ENCODE measurements at regions not wholly inside any gene's neighbourhood (a gene's known extent, or its start where the extent isn't known, plus 50 kb on each side); places are given as distances from the start of the nearest gene placed in this dataset.
"Not testable (repeated sequence)": the region's sequence is repeated elsewhere in the genome, so short reads cannot be mapped to it uniquely, and the experiment has no call there.

GRCh38 chr22:10735075-10735474 lies 4792.9 kb upstream of the OR11H1 start:
- POLR2A ChIA-PET; intact Hi-C loops (cut with micrococcal nuclease); H3K27me3 Mint-ChIP-seq; CTCF ChIA-PET; H3K27ac Mint-ChIP-seq; H3K4me1 Mint-ChIP-seq; H3K4me3 ChIP-seq (ENCODE audit: low read length); H3K36me3 ChIP-seq (ENCODE audit: control insufficient read depth in 2 of 3, insufficient read depth in 3 of 3, low read length in 3 of 3); H3K4me1 ChIP-seq (ENCODE audit: control insufficient read depth in 2 of 2, insufficient read depth in 2 of 2, low read length in 2 of 2); H3K4me3 Mint-ChIP-seq; DNase-seq; H3K27ac ChIP-seq (ENCODE audit: low read depth, low read length); H3K27me3 ChIP-seq (ENCODE audit: control insufficient read depth in 2 of 2, insufficient read depth in 2 of 2, low read length in 2 of 2): not testable (repeated sequence)
- H3K9me3 ChIP-seq (ENCODE audit: control insufficient read depth in 2 of 3, low read length in 3 of 3) = peaks cover 1 to 18% (median 2%) of the 10 kb centered on the region in 3 experiments
- Mint-ChIP-seq H3K9me3 (peaks cover 20 to 75% (median 49%) of the 10 kb centered on the region in 11 donors), H3K36me3 (peaks cover 0 to 19% (median 4%) of the 10 kb centered on the region in 5 donors)
- ATAC-seq = peak; percentile 9

DNA sequence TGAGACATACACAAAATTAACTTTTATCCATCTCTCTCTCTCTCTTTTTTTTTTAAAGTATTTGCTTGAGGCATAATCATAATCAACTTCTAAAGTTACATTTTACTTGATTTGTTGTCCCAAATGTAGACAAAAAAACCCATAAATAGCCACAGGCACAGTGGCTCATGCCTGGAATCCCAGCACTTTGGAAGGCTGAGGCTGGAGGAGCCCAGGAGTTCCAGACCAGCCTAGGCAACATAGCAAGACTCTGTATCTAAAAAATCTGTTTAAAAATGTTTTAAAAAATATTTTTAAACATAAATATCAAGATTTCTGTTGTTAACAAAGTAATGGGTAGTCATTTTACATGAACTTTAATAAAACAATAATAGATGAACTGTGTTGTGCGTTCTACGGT lies 4791.1 kb upstream of the OR11H1 start:
- H3K9me3 ChIP-seq (ENCODE audit: control insufficient read depth in 2 of 3, low read length in 3 of 3) = peaks cover 0 to 21% (median 0%) of the 10 kb centered on the region in 3 experiments

GRCh38 chr22:10737931-10738330 lies 4790.1 kb upstream of the OR11H1 start:
- peaks cover 0 to 22% (median 0%) of the 10 kb centered on the region in 3 experiments for H3K9me3 ChIP-seq (ENCODE audit: control insufficient read depth in 2 of 3, low read length in 3 of 3)
- H3K4me3 ChIP-seq (ENCODE audit: low read length); H3K27me3 ChIP-seq (ENCODE audit: control insufficient read depth in 2 of 2, insufficient read depth in 2 of 2, low read length in 2 of 2); H3K4me3 Mint-ChIP-seq; H3K4me1 ChIP-seq (ENCODE audit: control insufficient read depth in 2 of 2, insufficient read depth in 2 of 2, low read length in 2 of 2); POLR2A ChIA-PET; intact Hi-C loops (cut with micrococcal nuclease); ATAC-seq; H3K36me3 ChIP-seq (ENCODE audit: control insufficient read depth in 2 of 3, insufficient read depth in 3 of 3, low read length in 3 of 3); H3K27ac ChIP-seq (ENCODE audit: low read depth, low read length); H3K4me1 Mint-ChIP-seq; DNase-seq; CTCF ChIA-PET; H3K27me3 Mint-ChIP-seq; H3K27ac Mint-ChIP-seq: not testable (repeated sequence)
- peaks cover 0 to 20% (median 6%) of the 10 kb centered on the region in 5 donors for H3K36me3 Mint-ChIP-seq
- peaks cover 22 to 71% (median 44%) of the 10 kb centered on the region in 11 donors for H3K9me3 Mint-ChIP-seq

More for the DNA sequence above, 4791.1 kb upstream of the OR11H1 start:
- ATAC-seq; CTCF ChIA-PET; H3K27me3 ChIP-seq (ENCODE audit: control insufficient read depth in 2 of 2, insufficient read depth in 2 of 2, low read length in 2 of 2); POLR2A ChIA-PET; H3K4me1 Mint-ChIP-seq; H3K27me3 Mint-ChIP-seq; H3K27ac ChIP-seq (ENCODE audit: low read depth, low read length); H3K4me1 ChIP-seq (ENCODE audit: control insufficient read depth in 2 of 2, insufficient read depth in 2 of 2, low read length in 2 of 2); H3K27ac Mint-ChIP-seq; DNase-seq; H3K36me3 ChIP-seq (ENCODE audit: control insufficient read depth in 2 of 3, insufficient read depth in 3 of 3, low read length in 3 of 3); H3K4me3 Mint-ChIP-seq; intact Hi-C loops (cut with micrococcal nuclease); H3K4me3 ChIP-seq (ENCODE audit: low read length): not testable (repeated sequence)
- Mint-ChIP-seq H3K9me3 (peaks cover 20 to 73% (median 45%) of the 10 kb centered on the region in 11 donors), H3K36me3 (peaks cover 0 to 15% (median 0%) of the 10 kb centered on the region in 5 donors)

GRCh38 chr22:10741210-10741609 lies 4786.8 kb upstream of the OR11H1 start:
- Mint-ChIP-seq H3K4me3 (no peak overlapping the region), H3K27me3 (no peaks in the 10 kb centered on the region), H3K27ac (no peak overlapping the region), H3K9me3 (peaks cover 28 to 75% (median 47%) of the 10 kb centered on the region in 11 donors), H3K36me3 (peaks cover 0 to 23% (median 13%) of the 10 kb centered on the region in 5 donors), H3K4me1 (no peaks in the 10 kb centered on the region)
- Histone ChIP-seq H3K27ac (ENCODE audit: low read depth, low read length) (no peak overlapping the region), H3K4me1 (ENCODE audit: control insufficient read depth in 2 of 2, insufficient read depth in 2 of 2, low read length in 2 of 2) (no peaks in the 10 kb centered on the region), H3K36me3 (ENCODE audit: control insufficient read depth in 2 of 3, insufficient read depth in 3 of 3, low read length in 3 of 3) (no peaks in the 10 kb centered on the region), H3K4me3 (ENCODE audit: low read length) (no peak overlapping the region), H3K9me3 (ENCODE audit: control insufficient read depth in 2 of 3, low read length in 3 of 3) (peaks cover 0 to 22% (median 0%) of the 10 kb centered on the region in 3 experiments), H3K27me3 (ENCODE audit: control insufficient read depth in 2 of 2, insufficient read depth in 2 of 2, low read length in 2 of 2) (no peaks in the 10 kb centered on the region)
- intact Hi-C loops (cut with micrococcal nuclease) = no loop called here
- ATAC-seq = no peak
- DNase-seq = no peak
- ChIA-PET CTCF (no interaction called here), POLR2A (no interaction called here)

DNA sequence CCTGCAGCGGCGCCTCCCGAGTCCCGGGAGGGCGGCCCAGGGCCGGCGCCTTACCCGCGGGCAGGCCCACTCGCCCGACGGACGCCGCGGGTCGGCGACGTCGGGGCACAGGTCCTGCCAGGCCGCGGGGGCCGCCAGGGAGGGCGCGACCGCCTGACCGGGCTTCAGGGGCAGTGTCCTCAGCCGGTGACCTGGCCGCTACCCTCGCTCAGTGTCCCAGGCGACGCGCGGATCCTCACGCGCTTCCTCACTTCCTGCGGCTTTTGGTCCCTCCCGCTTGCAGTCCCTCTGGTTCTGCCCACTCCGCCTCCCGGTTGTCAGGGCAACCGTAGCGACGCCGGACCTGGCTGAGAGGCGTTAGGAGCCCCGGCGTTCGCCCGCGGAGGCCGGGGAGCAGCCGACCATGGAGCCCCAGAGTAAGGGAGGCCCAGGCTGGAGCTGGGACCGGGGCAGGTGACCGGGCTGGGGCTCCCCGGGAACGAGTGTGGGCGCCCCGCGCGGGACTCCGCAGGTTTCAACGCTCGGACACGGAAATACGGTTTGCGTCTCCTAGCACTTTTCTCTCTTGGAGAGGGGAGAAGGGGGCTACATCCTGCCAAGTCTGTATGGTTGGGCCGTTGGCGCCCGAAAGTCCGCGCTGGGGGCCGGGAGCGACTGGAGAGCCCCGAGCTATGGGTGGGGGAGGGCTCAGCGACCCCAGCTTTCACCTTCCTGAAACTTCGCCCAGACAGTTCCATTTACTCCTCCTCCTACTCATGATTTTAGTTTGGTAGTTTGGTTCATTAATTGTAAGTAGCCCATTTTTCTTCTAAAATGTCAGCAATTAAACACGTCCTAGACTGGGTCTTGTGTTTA lies 4786.0 kb upstream of the OR11H1 start:
- intact Hi-C loops (cut with micrococcal nuclease); H3K4me3 ChIP-seq (ENCODE audit: low read length); H3K4me1 ChIP-seq (ENCODE audit: control insufficient read depth in 2 of 2, insufficient read depth in 2 of 2, low read length in 2 of 2); POLR2A ChIA-PET; H3K27ac ChIP-seq (ENCODE audit: low read depth, low read length); H3K27me3 ChIP-seq (ENCODE audit: control insufficient read depth in 2 of 2, insufficient read depth in 2 of 2, low read length in 2 of 2); H3K27me3 Mint-ChIP-seq; H3K27ac Mint-ChIP-seq; H3K4me1 Mint-ChIP-seq; CTCF ChIA-PET; DNase-seq; H3K4me3 Mint-ChIP-seq; H3K36me3 ChIP-seq (ENCODE audit: control insufficient read depth in 2 of 3, insufficient read depth in 3 of 3, low read length in 3 of 3): not testable (repeated sequence)
- H3K9me3 ChIP-seq (ENCODE audit: control insufficient read depth in 2 of 3, low read length in 3 of 3) = peaks cover 0 to 22% (median 0%) of the 10 kb centered on the region in 3 experiments
- peaks cover 0 to 23% (median 13%) of the 10 kb centered on the region in 5 donors for H3K36me3 Mint-ChIP-seq
- peak; percentile 21 for ATAC-seq
- peaks cover 31 to 76% (median 49%) of the 10 kb centered on the region in 11 donors for H3K9me3 Mint-ChIP-seq

DNA sequence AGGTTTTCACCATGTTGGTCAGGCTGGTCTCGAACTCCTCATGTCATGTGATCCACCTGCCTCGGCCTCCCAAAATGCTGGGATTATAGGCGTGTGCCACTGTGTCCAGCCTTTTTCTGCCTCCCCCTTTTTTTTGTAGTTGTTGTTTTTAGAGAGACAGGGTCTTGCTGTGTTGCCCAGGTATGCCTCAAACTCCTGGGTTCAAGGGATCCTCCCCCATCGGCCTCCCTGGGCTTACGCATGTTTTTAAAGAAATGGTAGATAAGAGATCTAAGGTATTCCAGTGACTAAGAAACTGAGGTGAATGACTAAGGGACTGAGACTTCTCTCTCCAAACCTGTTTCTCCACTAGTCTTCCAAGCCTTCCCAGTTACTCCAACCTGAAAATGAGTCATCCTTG lies 4781.6 kb upstream of the OR11H1 start:
- H3K27ac ChIP-seq (ENCODE audit: low read depth, low read length); H3K27me3 ChIP-seq (ENCODE audit: control insufficient read depth in 2 of 2, insufficient read depth in 2 of 2, low read length in 2 of 2); CTCF ChIA-PET; intact Hi-C loops (cut with micrococcal nuclease); H3K4me3 Mint-ChIP-seq; H3K27ac Mint-ChIP-seq; POLR2A ChIA-PET; H3K4me1 ChIP-seq (ENCODE audit: control insufficient read depth in 2 of 2, insufficient read depth in 2 of 2, low read length in 2 of 2); H3K4me1 Mint-ChIP-seq; ATAC-seq; H3K36me3 ChIP-seq (ENCODE audit: control insufficient read depth in 2 of 3, insufficient read depth in 3 of 3, low read length in 3 of 3); H3K27me3 Mint-ChIP-seq; H3K4me3 ChIP-seq (ENCODE audit: low read length); DNase-seq: not testable (repeated sequence)
- Mint-ChIP-seq H3K9me3 (peaks cover 16 to 69% (median 34%) of the 10 kb centered on the region in 11 donors), H3K36me3 (peaks cover 0 to 13% (median 8%) of the 10 kb centered on the region in 5 donors)
- peaks cover 0 to 17% (median 0%) of the 10 kb centered on the region in 3 experiments for H3K9me3 ChIP-seq (ENCODE audit: control insufficient read depth in 2 of 3, low read length in 3 of 3)

- Mint-ChIP-seq H3K9me3 (peaks cover 16 to 72% (median 39%) of the 10 kb centered on the region in 11 donors), H3K36me3 (peaks cover 0 to 13% (median 8%) of the 10 kb centered on the region in 5 donors)
- intact Hi-C loops (cut with micrococcal nuclease); H3K4me1 ChIP-seq (ENCODE audit: control insufficient read depth in 2 of 2, insufficient read depth in 2 of 2, low read length in 2 of 2); POLR2A ChIA-PET; H3K4me3 ChIP-seq (ENCODE audit: low read length); ATAC-seq; CTCF ChIA-PET; H3K27ac Mint-ChIP-seq; H3K4me3 Mint-ChIP-seq; H3K4me1 Mint-ChIP-seq; H3K27me3 Mint-ChIP-seq; H3K36me3 ChIP-seq (ENCODE audit: control insufficient read depth in 2 of 3, insufficient read depth in 3 of 3, low read length in 3 of 3); DNase-seq; H3K27ac ChIP-seq (ENCODE audit: low read depth, low read length); H3K27me3 ChIP-seq (ENCODE audit: control insufficient read depth in 2 of 2, insufficient read depth in 2 of 2, low read length in 2 of 2): not testable (repeated sequence)
- H3K9me3 ChIP-seq (ENCODE audit: control insufficient read depth in 2 of 3, low read length in 3 of 3) = peaks cover 0 to 12% (median 0%) of the 10 kb centered on the region in 3 experiments
These were observed 4780.8 kb upstream of the OR11H1 start for GRCh38 chr22:10747227-10747626.
